Motor neuron (in vitro differentiated cells): ENCODE measurements at regions not wholly inside any gene's neighbourhood (a gene's known extent, or its start where the extent isn't known, plus 50 kb on each side); places are given as distances from the start of the nearest gene placed in this dataset.

ENCODE experiments used
- ATAC-seq, 8 experiments: fragments of 200-7000 bp; cut with Tn5 transposase; replicated peaks in 6 of 8; 2 replicates each; pipeline ENCODE4 v1.8.0; 2021; ENCODE audit warnings: mild to moderate bottlenecking in 8 of 8, moderate library complexity in 8 of 8
- H3K27ac ChIP-seq, 2 donors: fragments of 250-450 bp; sonication (Bioruptor Pico); 2 replicates each; pipeline ENCODE4 v1.9.0; 2021; ENCODE audit warnings: antibody characterized with exemption in 2 of 2, mild to moderate bottlenecking in 2 of 2, moderate library complexity in 1 of 2
- H3K4me1 ChIP-seq, 2 donors: fragments of 250-450 bp; sonication (Bioruptor Pico); replicated peaks in 1 of 2; 2 replicates each; pipeline ENCODE4 v1.6.1; 2021; ENCODE audit warnings: antibody characterized with exemption in 2 of 2, mild to moderate bottlenecking in 2 of 2, moderate library complexity in 1 of 2
- H3K4me3 ChIP-seq, 5 donors: fragments of 250-450 bp; sonication (Bioruptor Pico); 2 replicates each; pipeline ENCODE4 v1.9.0; 2021; ENCODE audit warnings: antibody characterized with exemption in 5 of 5, mild to moderate bottlenecking in 5 of 5, moderate library complexity in 4 of 5
- WGBS, 10 experiments: fragments of 450-650 bp; shearing (Covaris generic); methylation state at CpG; one replicate each; pipeline ENCODE4 v1.0.0; 2022; 5-methylcytosine and 5-hydroxymethylcytosine counted together
- in situ Hi-C, 9 experiments: fragments of 400-800 bp; cut with MboI; loops; one replicate each; pipeline ENCODE4 v1.15.0; 2021; ENCODE audit warnings: low sequenced_read_pairs in 9 of 9, low pct_unique_long_range_greater_than_20kb in 2 of 9; ENCODE audit not compliant: unreplicated experiment in 9 of 9

GRCh38 chrY:8151561-8151960 is 1185.7 kb upstream of the TSPY4 start:
- ATAC-seq: no peak
- Histone ChIP-seq H3K4me1 (no peaks in the 10 kb centered on the region), H3K4me3 (no peak overlapping the region), H3K27ac (no peak overlapping the region)
- in situ Hi-C loops: no loop called here

GRCh38 chrY:8128578-8128977 is 1208.7 kb upstream of the TSPY4 start:
- Histone ChIP-seq H3K4me3 (no peak overlapping the region), H3K4me1 (no peaks in the 10 kb centered on the region), H3K27ac (no peak overlapping the region)
- in situ Hi-C loops: no loop called here
- WGBS, 10 experiments: no CpG with 5 or more reads among the region's 23 CpGs
- ATAC-seq: no peak

GRCh38 chrY:8125907-8126571 is 1211.2 kb upstream of the TSPY4 start:
- in situ Hi-C loops: no loop called here
- H3K4me1 ChIP-seq: no peaks in the 10 kb centered on the region
- 63 to 100% methylated on average over 1 to 5 of the region's 12 CpGs; no CpG with 5 or more reads in 8 of the 10 experiments for WGBS, 10 experiments
- H3K27ac ChIP-seq: no peak overlapping the region
- no peak overlapping the region for H3K4me3 ChIP-seq
- ATAC-seq: peak in 1 of 8 experiments; percentile 74

GRCh38 chrY:8121825-8122224 is 1210.3 kb upstream of the AMELY start:
- in situ Hi-C loops: no loop called here
- 40 to 67% methylated on average over 1 of the region's 1 CpG; no CpG with 5 or more reads in 8 of the 10 experiments for WGBS, 10 experiments
- Histone ChIP-seq H3K27ac (no peak overlapping the region), H3K4me3 (no peak overlapping the region), H3K4me1 (no peaks in the 10 kb centered on the region)
- ATAC-seq: peak in 2 of 8 experiments; percentile 28 to 67

DNA sequence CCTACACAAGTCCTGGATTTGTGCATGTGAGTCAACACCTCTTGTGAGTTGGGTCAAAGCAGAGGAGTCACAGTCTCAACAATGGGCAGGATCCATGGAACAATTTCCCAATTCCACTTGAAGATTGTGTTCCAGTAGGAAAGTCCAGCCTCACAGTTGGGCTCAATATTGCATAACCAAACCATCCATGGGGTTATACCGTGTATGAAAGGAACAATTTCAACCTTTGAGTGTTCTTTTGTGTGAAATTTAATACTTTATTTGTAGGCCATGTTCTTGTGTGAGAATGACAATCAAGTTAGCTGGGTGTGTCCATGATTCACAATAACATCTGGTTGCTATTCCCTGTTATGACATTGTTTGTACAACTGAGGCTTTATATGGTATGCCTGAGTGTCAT is 1182.9 kb upstream of the AMELY start:
- no peak overlapping the region for H3K4me3 ChIP-seq
- no peaks in the 10 kb centered on the region for H3K4me1 ChIP-seq
- no CpG with 5 or more reads among the region's 1 CpG for WGBS, 10 experiments
- in situ Hi-C loops: no loop called here
- ATAC-seq: peak in 1 of 8 experiments; percentile 44
- H3K27ac ChIP-seq: no peak overlapping the region

GRCh38 chrY:8092926-8093325 is 1181.4 kb upstream of the AMELY start:
- H3K4me1 ChIP-seq: no peaks in the 10 kb centered on the region
- H3K27ac ChIP-seq: no peak overlapping the region
- 50% methylated on average over 1 of the region's 1 CpG; no CpG with 5 or more reads in 9 of the 10 experiments for WGBS, 10 experiments
- in situ Hi-C loops: no loop called here
- ATAC-seq: no peak
- no peak overlapping the region for H3K4me3 ChIP-seq

GRCh38 chrY:8085925-8086324 is 1174.4 kb upstream of the AMELY start:
- in situ Hi-C loops: no loop called here
- ATAC-seq: no peak
- Histone ChIP-seq H3K27ac (no peak overlapping the region), H3K4me3 (no peak overlapping the region), H3K4me1 (no peaks in the 10 kb centered on the region)

DNA sequence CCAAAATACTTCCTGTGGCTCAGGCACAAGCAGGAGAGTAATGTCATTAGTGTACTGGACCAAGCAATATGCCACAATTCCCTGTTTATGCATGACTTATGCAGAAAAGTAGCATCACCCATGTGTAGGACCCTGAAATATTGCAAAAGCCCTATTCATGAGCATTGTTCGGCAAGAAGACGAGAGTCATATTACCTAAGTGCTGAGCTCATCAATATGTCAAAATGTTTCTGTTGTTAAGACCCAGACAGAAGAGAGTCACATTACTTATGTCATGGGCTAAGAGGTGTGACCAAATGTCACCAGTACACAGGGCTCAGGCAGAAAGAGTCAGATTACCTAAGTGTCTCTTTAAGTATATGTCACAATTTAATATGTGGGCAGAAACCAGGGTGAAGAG is 1172.6 kb upstream of the AMELY start:
- in situ Hi-C loops: no loop called here
- peak in 1 of 8 experiments; percentile 18 for ATAC-seq
- Histone ChIP-seq H3K4me3 (no peak overlapping the region), H3K4me1 (no peaks in the 10 kb centered on the region), H3K27ac (no peak overlapping the region)
- WGBS, 10 experiments: 100% methylated on average over 1 to 2 of the region's 2 CpGs; no CpG with 5 or more reads in 8 of the 10 experiments

DNA sequence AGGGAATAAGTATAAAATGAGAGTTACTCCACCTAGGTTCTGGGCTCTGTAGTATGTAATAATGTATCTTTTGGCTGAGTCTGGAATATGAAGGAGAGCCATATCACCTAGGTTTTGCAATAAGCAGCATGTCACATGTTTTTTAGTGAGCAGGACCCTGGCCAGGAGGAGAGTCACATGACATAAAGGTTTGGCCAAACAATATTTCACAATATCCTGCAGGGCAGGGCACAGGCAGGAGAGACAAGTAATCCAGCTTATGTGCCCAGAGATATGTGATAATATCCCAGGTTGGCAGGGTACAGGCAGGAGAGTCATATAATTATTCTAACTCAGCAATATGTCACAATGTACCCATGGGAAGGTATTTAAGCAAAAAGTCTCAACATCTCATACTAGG is 1169.6 kb upstream of the AMELY start:
- Histone ChIP-seq H3K4me3 (no peak overlapping the region), H3K4me1 (no peaks in the 10 kb centered on the region), H3K27ac (no peak overlapping the region)
- in situ Hi-C loops: no loop called here
- no peak for ATAC-seq

- Histone ChIP-seq H3K4me1 (no peaks in the 10 kb centered on the region), H3K27ac (no peak overlapping the region), H3K4me3 (no peak overlapping the region)
- ATAC-seq: no peak
- in situ Hi-C loops: no loop called here
- WGBS, 10 experiments: 20 to 40% methylated on average over 1 of the region's 2 CpGs; no CpG with 5 or more reads in 8 of the 10 experiments
Measured at GRCh38 chrY:8065220-8065619, 1153.7 kb upstream of the AMELY start.

GRCh38 chrY:8064500-8064899 is 1152.9 kb upstream of the AMELY start:
- no peak overlapping the region for H3K27ac ChIP-seq
- ATAC-seq: no peak
- no peak overlapping the region for H3K4me3 ChIP-seq
- H3K4me1 ChIP-seq: no peaks in the 10 kb centered on the region
- WGBS, 10 experiments: 40% methylated on average over 1 of the region's 4 CpGs; no CpG with 5 or more reads in 9 of the 10 experiments
- in situ Hi-C loops: no loop called here

- Histone ChIP-seq H3K4me3 (no peak overlapping the region), H3K4me1 (no peaks in the 10 kb centered on the region), H3K27ac (no peak overlapping the region)
- in situ Hi-C loops: no loop called here
- WGBS, 10 experiments: 83 to 100% methylated on average over 1 of the region's 2 CpGs; no CpG with 5 or more reads in 8 of the 10 experiments
- no peak for ATAC-seq
Measured at GRCh38 chrY:8063973-8064372, 1152.4 kb upstream of the AMELY start.

DNA sequence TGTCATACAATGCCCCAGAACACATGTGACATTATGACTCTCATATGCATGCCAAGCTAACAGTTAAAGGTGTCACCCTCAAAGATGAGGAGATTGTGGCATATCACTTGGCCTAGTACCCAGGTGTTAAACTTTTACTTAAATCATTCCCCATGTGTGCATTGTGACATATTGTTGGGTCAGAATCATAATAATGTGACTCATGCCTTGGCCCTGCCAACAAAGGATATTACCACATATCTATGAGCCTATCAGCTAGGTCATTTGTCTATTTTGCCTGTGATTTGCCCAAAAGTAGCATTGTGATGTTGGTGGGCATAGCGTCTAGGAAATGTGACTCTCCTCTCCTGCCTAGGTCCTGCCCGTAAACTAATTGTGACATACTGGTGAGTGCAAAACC is 1147.1 kb upstream of the AMELY start:
- in situ Hi-C loops: no loop called here
- no peak overlapping the region for H3K4me3 ChIP-seq
- WGBS, 10 experiments: no CpG with 5 or more reads among the region's 2 CpGs
- no peaks in the 10 kb centered on the region for H3K4me1 ChIP-seq
- no peak for ATAC-seq
- H3K27ac ChIP-seq: no peak overlapping the region

- ATAC-seq: no peak
- H3K4me3 ChIP-seq: no peak overlapping the region
- in situ Hi-C loops: no loop called here
- H3K4me1 ChIP-seq: no peaks in the 10 kb centered on the region
- 100% methylated on average over 1 of the region's 1 CpG; no CpG with 5 or more reads in 9 of the 10 experiments for WGBS, 10 experiments
- H3K27ac ChIP-seq: no peak overlapping the region
Measured at GRCh38 chrY:8051340-8051739, 1139.8 kb upstream of the AMELY start.
